Karpas-422 (cell line): ENCODE measurements at regions not wholly inside any gene's neighbourhood (a gene's known extent, or its start where the extent isn't known, plus 50 kb on each side); places are given as distances from the start of the nearest gene placed in this dataset.

Experiments used
- DNase-seq: peaks from one replicate; pipeline ENCODE4 v3.0.0-alpha.2; 2015
- H2AFZ ChIP-seq: fragments of 200-600 bp; sonication (generic); 2 replicates; pipeline ENCODE4 v1.6.1; 2014; ENCODE audit warnings: antibody characterized with exemption, low read length, mixed read lengths
- H3K27ac ChIP-seq: fragments of 200-600 bp; sonication (generic); 2 replicates; pipeline ENCODE4 v1.5.1; 2014; ENCODE audit warnings: mild to moderate bottlenecking, low read length, moderate library complexity
- H3K27me3 ChIP-seq: fragments of 200-600 bp; sonication (generic); 2 replicates; pipeline ENCODE4 v1.6.1; 2014; ENCODE audit warnings: low read length, mixed read lengths
- H3K36me3 ChIP-seq: fragments of 200-600 bp; sonication (generic); 2 replicates; pipeline ENCODE4 v1.6.1; 2014; ENCODE audit warnings: low read length, mixed read lengths; ENCODE audit not compliant: insufficient read depth
- H3K4me1 ChIP-seq: fragments of 200-600 bp; sonication (generic); 2 replicates; pipeline ENCODE4 v1.6.1; 2014; ENCODE audit warnings: mild to moderate bottlenecking, low read length, mixed read lengths
- H3K4me2 ChIP-seq: fragments of 200-600 bp; sonication (generic); 2 replicates; pipeline ENCODE4 v1.6.1; 2014; ENCODE audit warnings: low read length, low read depth, mild to moderate bottlenecking; ENCODE audit not compliant: poor library complexity, severe bottlenecking
- H3K4me3 ChIP-seq: fragments of 200-600 bp; sonication (generic); 2 replicates; pipeline ENCODE4 v1.5.1; 2014; ENCODE audit warnings: mild to moderate bottlenecking, antibody characterized with exemption, low read length, mixed read lengths
- H3K79me2 ChIP-seq: fragments of 200-600 bp; sonication (generic); 2 replicates; pipeline ENCODE4 v1.6.1; 2014; ENCODE audit warnings: mild to moderate bottlenecking, low read length, mixed read lengths
- H3K9ac ChIP-seq: fragments of 200-600 bp; sonication (generic); 2 replicates; pipeline ENCODE4 v1.6.0; 2014; ENCODE audit warnings: low read length
- H3K9me2 ChIP-seq: fragments of 200-600 bp; sonication (generic), shearing (Covaris generic); replicated peaks from 2 replicates; pipeline ENCODE4 v1.6.0; 2014; ENCODE audit warnings: mild to moderate bottlenecking, low read length, moderate library complexity; ENCODE audit not compliant: insufficient read depth
- H3K9me3 ChIP-seq: fragments of 300-700, 200-600 bp; sonication (generic); 2 replicates; pipeline ENCODE4 v1.6.1; 2014; ENCODE audit warnings: low read length, mixed read lengths
- H4K20me1 ChIP-seq: fragments of 200-600 bp; sonication (generic); 2 replicates; pipeline ENCODE4 v1.6.1; 2014; ENCODE audit warnings: mild to moderate bottlenecking, antibody characterized with exemption, low read length, low read depth; ENCODE audit not compliant: insufficient read depth

- Histone ChIP-seq H3K27me3 (no peaks in the 10 kb centered on the region), H3K4me1 (no peaks in the 10 kb centered on the region), H3K79me2 (no peaks in the 10 kb centered on the region), H3K9me3 (no peaks in the 10 kb centered on the region), H3K9me2 (no peaks in the 10 kb centered on the region), H3K4me2 (no peak overlapping the region), H2AFZ (no peak overlapping the region), H3K36me3 (no peaks in the 10 kb centered on the region), H3K9ac (no peak overlapping the region), H4K20me1 (no peaks in the 10 kb centered on the region), H3K4me3 (no peak overlapping the region), H3K27ac (no peak overlapping the region)
- no peak for DNase-seq
Measured at GRCh38 chr6:155656024-155656423, 200.4 kb upstream of the NOX3 start.

- no peaks in the 10 kb centered on the region for H3K27me3 ChIP-seq
- H3K9me2 ChIP-seq, result no peaks in the 10 kb centered on the region
- no peaks in the 10 kb centered on the region for H3K79me2 ChIP-seq
- no peak overlapping the region for H3K27ac ChIP-seq
- no peak overlapping the region for H3K4me3 ChIP-seq
- H3K9me3 ChIP-seq, result no peaks in the 10 kb centered on the region
- no peak for DNase-seq
- no peak overlapping the region for H3K9ac ChIP-seq
- no peaks in the 10 kb centered on the region for H3K4me1 ChIP-seq
- H4K20me1 ChIP-seq, result no peaks in the 10 kb centered on the region
- no peak overlapping the region for H3K4me2 ChIP-seq
- no peaks in the 10 kb centered on the region for H3K36me3 ChIP-seq
- H2AFZ ChIP-seq, result no peak overlapping the region
Measured at GRCh38 chr6:155654474-155654873, 198.8 kb upstream of the NOX3 start.

GRCh38 chr6:155648301-155648700 is 192.7 kb upstream of the NOX3 start:
- H3K4me2 ChIP-seq, result no peak overlapping the region
- H3K9me3 ChIP-seq, result no peaks in the 10 kb centered on the region
- no peaks in the 10 kb centered on the region for H3K27me3 ChIP-seq
- no peak overlapping the region for H2AFZ ChIP-seq
- no peaks in the 10 kb centered on the region for H3K4me1 ChIP-seq
- H3K79me2 ChIP-seq, result no peaks in the 10 kb centered on the region
- H3K36me3 ChIP-seq, result no peaks in the 10 kb centered on the region
- H4K20me1 ChIP-seq, result no peaks in the 10 kb centered on the region
- no peak overlapping the region for H3K4me3 ChIP-seq
- H3K9ac ChIP-seq, result no peak overlapping the region
- no peak for DNase-seq
- H3K27ac ChIP-seq, result no peak overlapping the region
- no peaks in the 10 kb centered on the region for H3K9me2 ChIP-seq

- H3K27me3 ChIP-seq, result no peaks in the 10 kb centered on the region
- H3K27ac ChIP-seq, result no peak overlapping the region
- no peaks in the 10 kb centered on the region for H3K9me3 ChIP-seq
- no peaks in the 10 kb centered on the region for H3K9me2 ChIP-seq
- DNase-seq, result no peak
- no peak overlapping the region for H3K4me3 ChIP-seq
- H2AFZ ChIP-seq, result no peak overlapping the region
- no peaks in the 10 kb centered on the region for H4K20me1 ChIP-seq
- H3K4me2 ChIP-seq, result no peak overlapping the region
- H3K4me1 ChIP-seq, result no peaks in the 10 kb centered on the region
- no peaks in the 10 kb centered on the region for H3K79me2 ChIP-seq
- no peak overlapping the region for H3K9ac ChIP-seq
- no peaks in the 10 kb centered on the region for H3K36me3 ChIP-seq
Measured at GRCh38 chr6:155647354-155647753, 191.7 kb upstream of the NOX3 start.

GRCh38 chr6:155646443-155646842 is 190.8 kb upstream of the NOX3 start:
- no peaks in the 10 kb centered on the region for H4K20me1 ChIP-seq
- H3K9me3 ChIP-seq, result no peaks in the 10 kb centered on the region
- no peak overlapping the region for H3K9ac ChIP-seq
- no peaks in the 10 kb centered on the region for H3K4me1 ChIP-seq
- H3K27ac ChIP-seq, result no peak overlapping the region
- H3K27me3 ChIP-seq, result no peaks in the 10 kb centered on the region
- no peaks in the 10 kb centered on the region for H3K79me2 ChIP-seq
- H3K4me3 ChIP-seq, result no peak overlapping the region
- DNase-seq, result no peak
- no peaks in the 10 kb centered on the region for H3K36me3 ChIP-seq
- H3K9me2 ChIP-seq, result no peaks in the 10 kb centered on the region
- H3K4me2 ChIP-seq, result no peak overlapping the region
- no peak overlapping the region for H2AFZ ChIP-seq

- Histone ChIP-seq H2AFZ (no peak overlapping the region), H3K36me3 (no peaks in the 10 kb centered on the region), H3K79me2 (no peaks in the 10 kb centered on the region), H3K9ac (no peak overlapping the region), H3K9me2 (no peaks in the 10 kb centered on the region), H3K4me2 (no peak overlapping the region), H3K4me3 (no peak overlapping the region), H3K27me3 (no peaks in the 10 kb centered on the region), H4K20me1 (no peaks in the 10 kb centered on the region), H3K27ac (no peak overlapping the region), H3K9me3 (no peaks in the 10 kb centered on the region), H3K4me1 (no peaks in the 10 kb centered on the region)
- no peak for DNase-seq
Measured at GRCh38 chr6:155645325-155645724, 189.7 kb upstream of the NOX3 start.

- Histone ChIP-seq H3K9me2 (no peaks in the 10 kb centered on the region), H3K27me3 (no peaks in the 10 kb centered on the region), H3K4me3 (no peak overlapping the region), H3K9me3 (no peaks in the 10 kb centered on the region), H3K79me2 (no peaks in the 10 kb centered on the region), H3K9ac (no peak overlapping the region), H3K27ac (no peak overlapping the region), H4K20me1 (no peaks in the 10 kb centered on the region), H3K36me3 (no peaks in the 10 kb centered on the region), H3K4me1 (no peaks in the 10 kb centered on the region), H3K4me2 (no peak overlapping the region), H2AFZ (no peak overlapping the region)
- DNase-seq, result no peak
Measured at GRCh38 chr6:155641603-155642002, 186.0 kb upstream of the NOX3 start.

GRCh38 chr6:155638200-155638599 is 182.6 kb upstream of the NOX3 start:
- no peaks in the 10 kb centered on the region for H3K79me2 ChIP-seq

GRCh38 chr6:155635416-155635815 is 179.8 kb upstream of the NOX3 start:
- no peaks in the 10 kb centered on the region for H3K79me2 ChIP-seq
- no peak for DNase-seq

More at GRCh38 chr6:155638200-155638599, 182.6 kb upstream of the NOX3 start:
- H3K9me2 ChIP-seq, result no peaks in the 10 kb centered on the region
- H3K9me3 ChIP-seq, result no peaks in the 10 kb centered on the region
- H3K27me3 ChIP-seq, result no peaks in the 10 kb centered on the region
- no peaks in the 10 kb centered on the region for H3K36me3 ChIP-seq
- H3K4me1 ChIP-seq, result no peaks in the 10 kb centered on the region
- H3K4me2 ChIP-seq, result no peak overlapping the region
- no peak overlapping the region for H3K27ac ChIP-seq
- no peak for DNase-seq
- no peak overlapping the region for H3K9ac ChIP-seq
- H2AFZ ChIP-seq, result no peak overlapping the region
- no peak overlapping the region for H3K4me3 ChIP-seq
- no peaks in the 10 kb centered on the region for H4K20me1 ChIP-seq

More at GRCh38 chr6:155635416-155635815, 179.8 kb upstream of the NOX3 start:
- no peaks in the 10 kb centered on the region for H3K27me3 ChIP-seq
- H2AFZ ChIP-seq, result no peak overlapping the region
- no peaks in the 10 kb centered on the region for H3K9me2 ChIP-seq
- H3K4me3 ChIP-seq, result no peak overlapping the region
- H4K20me1 ChIP-seq, result no peaks in the 10 kb centered on the region
- no peak overlapping the region for H3K9ac ChIP-seq
- no peaks in the 10 kb centered on the region for H3K4me1 ChIP-seq
- H3K27ac ChIP-seq, result no peak overlapping the region
- no peaks in the 10 kb centered on the region for H3K36me3 ChIP-seq
- H3K4me2 ChIP-seq, result no peak overlapping the region
- no peaks in the 10 kb centered on the region for H3K9me3 ChIP-seq
